SU-DHL-6 (cell line): ENCODE measurements at regions not wholly inside any gene's neighbourhood (a gene's known extent, or its start where the extent isn't known, plus 50 kb on each side); places are given as distances from the start of the nearest gene placed in this dataset.

Source experiments
- H2AFZ ChIP-seq: fragments of 200-600 bp; sonication (generic); 2 replicates; pipeline ENCODE4 v1.6.1; 2014; ENCODE audit warnings: low read depth, mild to moderate bottlenecking, moderate library complexity, mixed read lengths, antibody characterized with exemption, low read length; ENCODE audit not compliant: severe bottlenecking
- H3F3A ChIP-seq: fragments of 200-600 bp; shearing (Covaris generic); 2 replicates; pipeline ENCODE4 v1.6.0; 2016; ENCODE audit warnings: antibody characterized with exemption, mild to moderate bottlenecking; ENCODE audit not compliant: insufficient read depth
- H3K27ac ChIP-seq: fragments of 200-600 bp; sonication (generic); 2 replicates; pipeline ENCODE4 v1.5.1; 2016; ENCODE audit warnings: low read depth, mild to moderate bottlenecking, low read length, moderate library complexity, mixed read lengths
- H3K27me3 ChIP-seq: fragments of 200-600 bp; sonication (generic), shearing (Covaris generic); 2 replicates; pipeline ENCODE4 v1.6.0; 2014; ENCODE audit warnings: mild to moderate bottlenecking, low read length
- H3K36me3 ChIP-seq: fragments of 200-600 bp; sonication (generic); 2 replicates; pipeline ENCODE4 v1.6.1; 2014; ENCODE audit warnings: mild to moderate bottlenecking, low read length, mixed read lengths
- H3K4me2 ChIP-seq: fragments of 300-600, 200-600 bp; shearing (Covaris generic), sonication (generic); 2 replicates; pipeline ENCODE4 v1.6.0; 2014; ENCODE audit warnings: low read length, low read depth, mild to moderate bottlenecking; ENCODE audit not compliant: poor library complexity, severe bottlenecking
- H3K4me3 ChIP-seq: fragments of 200-600 bp; sonication (generic); 2 replicates; pipeline ENCODE4 v1.5.1; 2014; ENCODE audit warnings: antibody characterized with exemption, low read length, mild to moderate bottlenecking, mixed read lengths; ENCODE audit not compliant: insufficient read depth, poor library complexity, severe bottlenecking
- H3K79me2 ChIP-seq: fragments of 200-600 bp; sonication (generic); 2 replicates; pipeline ENCODE4 v1.6.1; 2014; ENCODE audit warnings: mild to moderate bottlenecking, low read length, moderate library complexity; ENCODE audit not compliant: insufficient read depth
- H3K9ac ChIP-seq: fragments of 200-600 bp; sonication (generic); 2 replicates; pipeline ENCODE4 v1.7.0; 2014; ENCODE audit warnings: mild to moderate bottlenecking, low read length
- H3K9me2 ChIP-seq: fragments of 200-600 bp; sonication (generic); replicated peaks from 2 replicates; pipeline ENCODE4 v1.6.1; 2014; ENCODE audit warnings: low read length; ENCODE audit not compliant: insufficient read depth
- H3K9me3 ChIP-seq: fragments of 200-600 bp; sonication (generic); 2 replicates; pipeline ENCODE4 v1.6.1; 2014; ENCODE audit warnings: low read length, mixed read lengths; ENCODE audit not compliant: insufficient read depth
- H4K20me1 ChIP-seq: fragments of 200-600 bp; sonication (generic); 2 replicates; pipeline ENCODE4 v1.6.1; 2014; ENCODE audit warnings: low read depth, mild to moderate bottlenecking, antibody characterized with exemption, low read length, moderate library complexity, mixed read lengths
- CTCF ChIP-seq: fragments of 200-600 bp; sonication (generic); IDR thresholded peaks from one replicate; pipeline ENCODE4 v1.5.1; 2017; ENCODE audit warnings: antibody characterized with exemption, mild to moderate bottlenecking, low read length, moderate library complexity; ENCODE audit not compliant: insufficient read depth, poor library complexity, severe bottlenecking
- EZH2phosphoT487 ChIP-seq: fragments of 200-600 bp; sonication (generic), shearing (Covaris generic); conservative IDR thresholded peaks from 2 replicates; pipeline ENCODE4 v1.6.1; 2018; ENCODE audit warnings: mild to moderate bottlenecking, antibody characterized with exemption, low read length, moderate library complexity, mixed read lengths

DNA sequence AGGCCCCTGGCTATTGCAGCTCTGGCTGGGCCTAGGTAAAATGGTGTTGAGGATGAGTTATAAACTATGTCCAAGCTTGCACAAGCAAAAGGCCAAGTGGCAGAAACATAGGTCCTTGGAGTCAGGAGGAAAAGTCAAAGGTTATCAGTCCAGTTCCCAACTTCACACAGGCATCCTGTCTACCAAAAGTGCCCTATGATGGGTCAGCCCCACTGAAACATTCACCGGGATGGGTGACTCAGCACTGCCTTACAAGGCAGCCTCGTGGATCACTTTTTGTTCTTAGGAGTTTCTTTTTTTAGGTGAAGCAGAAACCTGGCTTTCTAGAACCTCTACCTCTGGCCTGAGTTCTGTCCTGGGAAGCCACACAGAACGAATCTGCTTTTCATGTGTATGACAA is 158.8 kb upstream of the LYZL2 start:
- Histone ChIP-seq H3F3A (no peaks in the 10 kb centered on the region), H4K20me1 (no peaks in the 10 kb centered on the region), H3K79me2 (no peaks in the 10 kb centered on the region), H2AFZ (no peak overlapping the region), H3K9me2 (no peaks in the 10 kb centered on the region), H3K36me3 (no peaks in the 10 kb centered on the region), H3K27me3 (no peaks in the 10 kb centered on the region), H3K9ac (no peak overlapping the region), H3K4me2 (no peak overlapping the region), H3K27ac (no peak overlapping the region), H3K9me3 (no peaks in the 10 kb centered on the region), H3K4me3 (no peak overlapping the region)
- no peak for TF ChIP-seq EZH2phosphoT487
- TF ChIP-seq CTCF, result no peak

DNA sequence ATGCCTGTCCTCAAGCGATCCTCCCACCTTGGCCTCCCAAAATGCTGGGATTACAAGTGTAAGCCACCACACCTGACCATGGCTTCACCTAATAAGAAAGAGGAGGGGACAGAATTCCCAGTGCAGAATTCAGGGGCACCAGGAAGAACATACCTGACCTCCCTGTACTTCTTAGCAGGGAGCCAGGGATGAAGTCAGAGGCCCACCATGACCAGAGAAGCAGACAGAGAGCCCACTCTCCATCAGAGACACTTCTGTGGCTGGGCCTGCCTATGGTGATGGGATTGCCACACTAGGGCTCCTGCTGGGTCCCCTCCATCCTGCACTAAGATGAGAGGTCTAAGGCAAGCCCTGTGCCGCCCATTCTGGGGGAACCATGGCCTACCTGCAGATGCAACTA is 157.4 kb upstream of the LYZL2 start:
- Histone ChIP-seq H3K79me2 (no peaks in the 10 kb centered on the region), H3K4me3 (no peak overlapping the region), H4K20me1 (no peaks in the 10 kb centered on the region), H3K9me2 (no peaks in the 10 kb centered on the region), H2AFZ (no peak overlapping the region), H3K9ac (no peak overlapping the region), H3K4me2 (no peak overlapping the region), H3K27me3 (no peaks in the 10 kb centered on the region), H3F3A (no peaks in the 10 kb centered on the region), H3K36me3 (no peaks in the 10 kb centered on the region), H3K9me3 (no peaks in the 10 kb centered on the region), H3K27ac (no peak overlapping the region)
- no peak for TF ChIP-seq CTCF
- TF ChIP-seq EZH2phosphoT487, result no peak

DNA sequence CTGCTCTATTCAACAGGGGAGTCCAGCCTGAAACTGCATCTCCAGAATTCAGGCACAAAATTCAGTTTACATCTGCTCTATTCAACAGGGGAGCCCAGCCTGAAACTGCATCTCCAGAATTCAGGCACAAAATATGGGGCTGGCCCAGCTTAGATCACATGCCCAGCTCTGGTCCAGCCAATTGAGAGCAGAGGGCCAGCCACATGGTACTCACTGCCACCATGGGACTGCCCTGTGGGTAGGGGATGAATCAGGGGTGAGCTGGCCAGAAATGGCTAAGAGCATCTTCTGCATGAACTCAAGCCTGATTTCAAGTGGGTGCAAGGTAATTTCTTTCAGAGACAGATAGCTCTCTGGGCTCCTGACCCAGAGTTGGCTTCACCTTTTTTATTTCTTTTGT is 156.6 kb upstream of the LYZL2 start:
- no peaks in the 10 kb centered on the region for H3K9me3 ChIP-seq
- TF ChIP-seq EZH2phosphoT487 (no peak), CTCF (no peak)
- no peaks in the 10 kb centered on the region for H3K36me3 ChIP-seq
- H4K20me1 ChIP-seq, result no peaks in the 10 kb centered on the region
- no peaks in the 10 kb centered on the region for H3K27me3 ChIP-seq
- no peak overlapping the region for H3K27ac ChIP-seq
- no peaks in the 10 kb centered on the region for H3F3A ChIP-seq
- H3K9ac ChIP-seq, result no peak overlapping the region
- H3K79me2 ChIP-seq, result no peaks in the 10 kb centered on the region
- no peak overlapping the region for H3K4me2 ChIP-seq
- no peak overlapping the region for H3K4me3 ChIP-seq
- no peaks in the 10 kb centered on the region for H3K9me2 ChIP-seq
- no peak overlapping the region for H2AFZ ChIP-seq
